AG10803 (cell line): ENCODE measurements at regions not wholly inside any gene's neighbourhood (a gene's known extent, or its start where the extent isn't known, plus 50 kb on each side); places are given as distances from the start of the nearest gene placed in this dataset.

Source experiments
- DNase-seq: peaks from one replicate; pipeline ENCODE4 v3.0.0; 2010; ENCODE audit warnings: low read depth
- H3K4me3 ChIP-seq: 2 replicates; pipeline ENCODE4 v1.5.1; 2011; ENCODE audit warnings: mild to moderate bottlenecking, low read length, control low read depth
- CTCF ChIP-seq: conservative IDR thresholded peaks from 2 replicates; pipeline ENCODE4 v1.5.1; 2011; ENCODE audit warnings: mild to moderate bottlenecking, low read length, control low read depth, inconsistent platforms

DNA sequence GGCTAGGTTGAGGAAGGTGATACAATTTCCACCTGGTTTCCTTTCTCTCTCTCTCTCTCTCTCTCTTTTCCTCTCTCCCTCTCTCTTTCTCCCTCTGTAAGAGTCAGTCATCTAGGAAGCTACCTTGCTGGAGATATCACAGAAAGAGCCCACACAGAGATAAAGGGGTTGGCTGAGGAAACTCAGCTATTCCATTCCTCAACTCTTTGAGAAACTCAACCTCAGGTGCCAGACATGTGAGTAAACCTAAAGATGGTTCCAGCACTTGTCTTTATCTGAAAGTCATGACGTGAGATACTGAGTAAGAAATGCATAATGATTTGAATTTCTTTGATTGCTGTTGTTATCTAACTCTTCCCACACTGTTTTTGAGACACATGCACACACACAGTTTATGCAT is 564.0 kb downstream of the SPOCK3 start:
- no peak for DNase-seq

DNA sequence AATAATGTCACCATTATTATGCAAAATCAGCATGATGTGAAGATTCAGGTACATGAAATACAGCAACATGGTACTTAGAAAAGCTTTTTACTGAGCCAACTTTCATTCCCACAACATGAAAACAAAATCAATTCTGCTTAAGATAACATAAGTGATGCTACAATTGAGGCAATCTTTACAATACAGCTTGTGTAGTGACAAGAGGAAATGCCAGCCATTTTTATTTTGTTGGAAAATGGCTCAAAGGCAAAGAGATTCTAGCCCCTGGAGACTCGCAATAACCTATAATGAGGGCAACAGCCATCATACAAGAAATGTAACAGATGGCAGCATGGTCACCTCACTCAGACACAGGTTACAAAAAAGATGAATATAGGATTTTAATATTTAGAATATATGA is 560.4 kb downstream of the SPOCK3 start:
- no peak for TF ChIP-seq CTCF
- no peak overlapping the region for H3K4me3 ChIP-seq

More for the DNA sequence above, 564.0 kb downstream of the SPOCK3 start:
- TF ChIP-seq CTCF, result no peak
- no peak overlapping the region for H3K4me3 ChIP-seq

DNA sequence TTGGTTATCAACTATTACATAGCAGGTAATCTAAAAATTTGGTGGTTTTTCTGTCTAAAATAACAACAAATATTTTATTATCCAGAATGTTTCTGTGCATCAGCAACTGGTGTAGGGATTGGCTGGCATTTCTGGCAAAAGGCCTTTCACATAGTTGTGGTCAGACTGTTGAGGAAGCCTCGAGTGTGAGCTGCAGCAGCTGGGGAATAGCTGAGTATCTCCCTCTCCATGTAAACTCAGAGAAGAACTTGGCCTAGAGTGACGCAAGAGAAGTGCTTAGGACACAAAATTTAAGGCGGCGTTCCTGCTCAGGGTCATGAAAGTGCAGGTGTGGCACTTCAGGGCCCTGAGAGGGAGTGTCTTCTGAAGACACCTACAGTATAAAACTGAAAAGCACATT is 558.9 kb downstream of the SPOCK3 start:
- no peak for DNase-seq
- no peak for TF ChIP-seq CTCF
- no peak overlapping the region for H3K4me3 ChIP-seq

More for the DNA sequence above, 560.4 kb downstream of the SPOCK3 start:
- no peak for DNase-seq

DNA sequence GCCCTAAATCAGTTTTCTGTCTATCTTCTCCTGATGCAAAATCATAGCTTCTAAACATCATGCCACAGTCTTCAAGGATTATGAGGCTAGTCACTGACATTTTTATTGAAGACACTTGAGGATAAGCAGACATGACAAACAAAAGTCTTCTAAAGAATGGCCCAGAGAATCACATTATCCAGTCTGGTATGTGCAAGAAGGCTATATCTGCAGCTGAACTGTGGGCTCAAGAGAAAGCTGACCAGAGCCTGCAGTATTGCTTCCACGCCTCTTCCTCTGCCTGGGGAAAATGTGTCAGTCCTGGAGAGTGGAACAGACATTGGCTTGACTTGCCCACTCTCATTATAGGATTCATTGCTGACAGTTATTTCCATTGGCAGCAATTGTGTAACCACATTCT is 553.5 kb downstream of the SPOCK3 start:
- DNase-seq, result no peak
- no peak overlapping the region for H3K4me3 ChIP-seq
- TF ChIP-seq CTCF, result no peak

- DNase-seq, result no peak
- no peak for TF ChIP-seq CTCF
- no peak overlapping the region for H3K4me3 ChIP-seq
These were observed 552.1 kb downstream of the SPOCK3 start for GRCh38 chr4:166682200-166682599.
